Right lobe of liver (tissue), 4 donors: ENCODE measurements at regions not wholly inside any gene's neighbourhood (a gene's known extent, or its start where the extent isn't known, plus 50 kb on each side); places are given as distances from the start of the nearest gene placed in this dataset.

Source experiments
- POLR2A ChIP-seq: fragments of 450-650 bp; IDR thresholded peaks from one replicate; pipeline ENCODE4 v1.6.1; 2017; ENCODE audit warnings: antibody characterized with exemption, mild to moderate bottlenecking
- TF ChIP-seq, protein P1 (sequence below), 4 donors: fragments of 200-600 bp in 3 of 4; fragments of 450-650 bp in 1 of 4; IDR thresholded peaks; one replicate each; pipeline versions ENCODE4 v1.5.1 to v1.8.0; 2016 to 2022; ENCODE audit warnings: antibody characterized with exemption in 4 of 4, mild to moderate bottlenecking in 2 of 4
- donor health status: DM: no; HTN: no; CAD: no.
- donor health status: DM: no; HTN: no; CAD: no.
- donor health status: DM: no; HTN: yes; CAD: no.

DNA sequence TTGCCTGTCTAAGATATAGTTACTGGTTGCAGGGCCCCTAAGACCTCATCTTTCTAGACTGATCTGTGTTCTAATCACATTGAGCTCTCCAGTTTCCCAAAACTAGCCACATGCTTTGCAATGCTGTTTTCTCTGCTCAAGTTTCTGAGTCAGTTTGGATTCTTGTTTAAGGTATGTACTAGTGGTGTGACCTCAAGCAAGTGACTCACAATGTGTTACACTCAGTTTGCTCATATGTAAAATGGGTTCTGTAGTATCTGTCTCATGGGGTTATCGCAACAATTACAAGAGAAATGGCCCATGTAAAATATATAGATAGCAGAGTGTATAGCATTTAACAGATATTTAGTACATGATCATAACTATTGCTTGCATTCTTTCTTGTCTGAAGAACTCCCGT lies 153.1 kb upstream of the ELL2 start:
- TF ChIP-seq, protein P1, sequence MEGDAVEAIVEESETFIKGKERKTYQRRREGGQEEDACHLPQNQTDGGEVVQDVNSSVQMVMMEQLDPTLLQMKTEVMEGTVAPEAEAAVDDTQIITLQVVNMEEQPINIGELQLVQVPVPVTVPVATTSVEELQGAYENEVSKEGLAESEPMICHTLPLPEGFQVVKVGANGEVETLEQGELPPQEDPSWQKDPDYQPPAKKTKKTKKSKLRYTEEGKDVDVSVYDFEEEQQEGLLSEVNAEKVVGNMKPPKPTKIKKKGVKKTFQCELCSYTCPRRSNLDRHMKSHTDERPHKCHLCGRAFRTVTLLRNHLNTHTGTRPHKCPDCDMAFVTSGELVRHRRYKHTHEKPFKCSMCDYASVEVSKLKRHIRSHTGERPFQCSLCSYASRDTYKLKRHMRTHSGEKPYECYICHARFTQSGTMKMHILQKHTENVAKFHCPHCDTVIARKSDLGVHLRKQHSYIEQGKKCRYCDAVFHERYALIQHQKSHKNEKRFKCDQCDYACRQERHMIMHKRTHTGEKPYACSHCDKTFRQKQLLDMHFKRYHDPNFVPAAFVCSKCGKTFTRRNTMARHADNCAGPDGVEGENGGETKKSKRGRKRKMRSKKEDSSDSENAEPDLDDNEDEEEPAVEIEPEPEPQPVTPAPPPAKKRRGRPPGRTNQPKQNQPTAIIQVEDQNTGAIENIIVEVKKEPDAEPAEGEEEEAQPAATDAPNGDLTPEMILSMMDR (IDR thresholded peaks at IDR 0.05) = no peak
- no peak for TF ChIP-seq POLR2A
